Adrenal gland (tissue), 9 donors: ENCODE measurements at regions not wholly inside any gene's neighbourhood (a gene's known extent, or its start where the extent isn't known, plus 50 kb on each side); places are given as distances from the start of the nearest gene placed in this dataset.
"Not testable (repeated sequence)": the region's sequence is repeated elsewhere in the genome, so short reads cannot be mapped to it uniquely, and the experiment has no call there.

Experiments
- DNase-seq, 7 donors: peaks; one replicate each; pipeline ENCODE4 v3.0.0-alpha.2; 2019 to 2020
- H3K27ac ChIP-seq, 5 donors: fragments of 200-600 bp; sonication (generic) in 4 of 5; 1 replicate in 3 of 5; 2 replicates in 2 of 5; pipeline versions ENCODE4 v1.5.1 to v1.8.0; 2016 to 2020; ENCODE audit warnings: mild to moderate bottlenecking in 1 of 5
- H3K27me3 ChIP-seq: fragments of 200-600 bp; 2 replicates; pipeline ENCODE4 v1.8.0; 2021
- H3K36me3 ChIP-seq, 2 donors: fragments of 200-600 bp; replicated peaks in 1 of 2; 1 replicate in 1 of 2; 2 replicates in 1 of 2; pipeline versions ENCODE4 v1.5.1 to v1.8.0; 2018 to 2022
- H3K4me1 ChIP-seq, 2 donors: fragments of 200-600 bp; replicated peaks in 1 of 2; 1 replicate in 1 of 2; 2 replicates in 1 of 2; pipeline versions ENCODE4 v1.5.1 to v1.8.0; 2018 to 2021
- H3K4me3 ChIP-seq, 4 donors: fragments of 200-600 bp; sonication (generic) in 3 of 4; one replicate each; pipeline ENCODE4 v1.5.1; 2016 to 2018
- H3K9me3 ChIP-seq, 3 donors: fragments of 200-600 bp; sonication (generic) in 1 of 3; replicated peaks in 1 of 3; 1 replicate in 2 of 3; 2 replicates in 1 of 3; pipeline versions ENCODE4 v1.5.1 to v1.8.0; 2016 to 2021
- POLR2A ChIP-seq, 2 donors: fragments of 450-650 bp; IDR thresholded peaks; one replicate each; pipeline ENCODE4 v1.6.1; 2017; ENCODE audit warnings: antibody characterized with exemption in 2 of 2, mild to moderate bottlenecking in 2 of 2, moderate library complexity in 1 of 2
- WGBS, 4 donors: extraction: QIAGEN DNeasy Blood & Tissue Kit in 2 of 4; methylation state at CpG; one replicate each; pipeline versions ENCODE4 v1.1.5 to v1.1.7; 2013 to 2017; 5-methylcytosine and 5-hydroxymethylcytosine counted together
- intact Hi-C, 2 donors: fragments of 100-400 bp; cut with DNase I; formaldehyde crosslinking; loops; one replicate each; pipeline versions ENCODE4 v1.14.1 to v1.15.0; 2022 to 2023
- TF ChIP-seq, protein P1 (sequence below), 6 experiments: fragments of 450-650 bp in 4 of 6; fragments of 200-600 bp in 2 of 6; sonication (generic) in 1 of 6; IDR thresholded peaks; 1 replicate in 5 of 6; 2 replicates in 1 of 6; pipeline versions ENCODE4 v1.5.1 to v1.8.0; 2016 to 2021; ENCODE audit warnings: antibody characterized with exemption in 6 of 6, mild to moderate bottlenecking in 2 of 6, moderate library complexity in 1 of 6
- donor health status: healthy with polysubstance abuse.
- donor health status: Bipolar disorder and iron deficiency.
- donor health status: DM: yes; HTN: yes; CAD: no.
- donor health status: DM: no; HTN: no; CAD: no.
- donor health status: DM: no; HTN: no; CAD: no.

DNA sequence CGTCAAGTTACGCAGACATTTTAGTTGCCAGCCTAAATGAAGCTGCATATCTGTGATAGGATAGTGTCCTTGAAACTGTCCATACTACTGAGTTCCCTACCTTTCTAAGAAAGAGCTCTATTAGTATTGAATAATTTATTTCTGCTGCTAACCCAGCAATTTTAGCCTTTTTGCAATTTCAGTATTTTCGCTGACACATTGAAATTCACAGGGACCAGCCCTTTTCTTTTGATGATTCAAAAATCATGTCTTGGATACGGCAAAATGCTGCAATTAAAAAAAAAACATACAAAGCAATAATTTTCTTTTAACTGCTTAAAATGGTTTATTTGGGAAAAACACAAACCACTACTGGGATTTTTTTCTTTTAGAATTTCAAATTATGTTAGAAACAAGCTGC lies 563.3 kb downstream of the TBC1D32 start:
- H3K9me3 ChIP-seq = no peaks in the 10 kb centered on the region
- no peak overlapping the region for H3K4me3 ChIP-seq
- 92 to 95% (median 94%) methylated on average over 4 of the region's 4 CpGs for WGBS, 4 donors
- H3K36me3 ChIP-seq = no peaks in the 10 kb centered on the region
- intact Hi-C loops = no loop called here
- no peaks in the 10 kb centered on the region for H3K27me3 ChIP-seq
- H3K27ac ChIP-seq = no peak overlapping the region
- DNase-seq = no peak
- TF ChIP-seq POLR2A (IDR thresholded peaks at IDR 0.05) = no peak
- TF ChIP-seq, protein P1, sequence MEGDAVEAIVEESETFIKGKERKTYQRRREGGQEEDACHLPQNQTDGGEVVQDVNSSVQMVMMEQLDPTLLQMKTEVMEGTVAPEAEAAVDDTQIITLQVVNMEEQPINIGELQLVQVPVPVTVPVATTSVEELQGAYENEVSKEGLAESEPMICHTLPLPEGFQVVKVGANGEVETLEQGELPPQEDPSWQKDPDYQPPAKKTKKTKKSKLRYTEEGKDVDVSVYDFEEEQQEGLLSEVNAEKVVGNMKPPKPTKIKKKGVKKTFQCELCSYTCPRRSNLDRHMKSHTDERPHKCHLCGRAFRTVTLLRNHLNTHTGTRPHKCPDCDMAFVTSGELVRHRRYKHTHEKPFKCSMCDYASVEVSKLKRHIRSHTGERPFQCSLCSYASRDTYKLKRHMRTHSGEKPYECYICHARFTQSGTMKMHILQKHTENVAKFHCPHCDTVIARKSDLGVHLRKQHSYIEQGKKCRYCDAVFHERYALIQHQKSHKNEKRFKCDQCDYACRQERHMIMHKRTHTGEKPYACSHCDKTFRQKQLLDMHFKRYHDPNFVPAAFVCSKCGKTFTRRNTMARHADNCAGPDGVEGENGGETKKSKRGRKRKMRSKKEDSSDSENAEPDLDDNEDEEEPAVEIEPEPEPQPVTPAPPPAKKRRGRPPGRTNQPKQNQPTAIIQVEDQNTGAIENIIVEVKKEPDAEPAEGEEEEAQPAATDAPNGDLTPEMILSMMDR (IDR thresholded peaks at IDR 0.05) = no peak
- no peaks in the 10 kb centered on the region for H3K4me1 ChIP-seq

DNA sequence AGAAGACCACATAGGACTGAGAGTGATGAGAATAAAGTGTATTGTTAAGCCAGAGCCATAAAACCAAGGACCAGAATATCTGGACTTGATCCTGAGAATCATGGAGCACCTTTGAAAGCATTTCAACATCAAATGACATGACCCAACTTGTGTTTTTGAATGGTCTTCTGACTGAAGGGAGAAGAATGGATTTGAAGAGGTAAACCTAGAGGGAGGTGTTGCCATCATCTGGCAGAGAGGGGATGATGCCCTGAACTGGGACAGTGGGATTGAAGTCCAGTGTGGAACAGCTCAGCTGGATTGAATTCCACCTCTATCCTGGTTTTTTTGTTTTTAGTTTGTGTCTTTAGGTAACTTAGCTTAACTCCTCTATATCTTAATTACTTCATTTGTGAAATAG lies 570.0 kb downstream of the TBC1D32 start:
- Histone ChIP-seq H3K36me3 (no peaks in the 10 kb centered on the region), H3K4me1 (no peaks in the 10 kb centered on the region), H3K9me3 (no peaks in the 10 kb centered on the region), H3K27me3 (no peaks in the 10 kb centered on the region), H3K4me3 (no peak overlapping the region), H3K27ac (no peak overlapping the region)
- no peak for DNase-seq
- intact Hi-C loops = no loop called here
- TF ChIP-seq POLR2A (IDR thresholded peaks at IDR 0.05) = no peak
- TF ChIP-seq, protein P1 (IDR thresholded peaks at IDR 0.05) = peak in 1 of 6 experiments; percentile 5

DNA sequence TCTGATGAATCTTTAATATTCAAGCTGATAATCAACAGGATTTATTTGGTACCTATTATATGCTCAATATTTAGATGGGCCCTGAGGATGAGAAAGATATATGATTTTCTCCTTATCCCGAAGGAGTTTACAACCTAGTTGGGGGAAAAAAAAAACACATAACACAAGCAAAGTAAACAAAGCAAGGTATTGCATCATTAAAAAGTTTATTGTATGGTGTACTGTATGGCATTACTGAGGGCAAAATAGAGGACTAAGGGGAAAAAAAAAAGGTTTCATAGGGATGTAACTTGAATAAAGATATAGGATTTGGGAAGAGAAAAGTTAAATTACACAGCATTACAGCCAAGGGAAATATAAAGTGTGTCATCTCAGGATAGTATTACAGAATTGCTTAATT lies 574.7 kb downstream of the TBC1D32 start:
- DNase-seq = no peak
- Histone ChIP-seq H3K27ac (no peak overlapping the region), H3K4me1 (no peaks in the 10 kb centered on the region), H3K4me3 (no peak overlapping the region), H3K36me3 (no peaks in the 10 kb centered on the region), H3K27me3 (no peaks in the 10 kb centered on the region), H3K9me3 (peaks cover 0 to 5% (median 0%) of the 10 kb centered on the region in 3 donors)
- 69 to 76% (median 74%) methylated on average over 1 of the region's 1 CpG for WGBS, 4 donors
- intact Hi-C loops = no loop called here
- TF ChIP-seq POLR2A (IDR thresholded peaks at IDR 0.05) = no peak
- TF ChIP-seq, protein P1 (IDR thresholded peaks at IDR 0.05) = no peak

DNA sequence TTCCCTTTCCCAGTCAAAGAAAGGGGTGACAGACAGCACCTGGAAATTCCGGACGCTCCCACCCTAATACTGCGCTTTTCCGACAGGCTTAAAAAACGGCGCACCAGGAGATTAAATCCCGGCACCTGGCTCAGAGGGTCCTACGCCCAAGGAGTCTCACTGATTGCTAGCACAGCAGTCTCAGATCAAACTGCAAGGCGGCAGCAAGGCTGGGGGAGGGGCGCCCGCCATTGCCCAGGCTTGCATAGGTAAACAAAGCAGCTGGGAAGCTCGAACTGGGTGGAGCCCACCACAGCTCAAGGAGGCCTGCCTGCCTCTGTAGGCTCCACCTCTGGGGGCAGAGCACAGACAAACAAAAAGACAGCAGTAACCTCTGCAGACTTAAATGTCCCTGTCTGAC lies 585.7 kb downstream of the TBC1D32 start:
- H3K4me3 ChIP-seq, H3K27ac ChIP-seq, H3K27me3 ChIP-seq, DNase-seq, H3K36me3 ChIP-seq, H3K9me3 ChIP-seq, H3K4me1 ChIP-seq, intact Hi-C loops: not testable (repeated sequence)
- 75 to 87% (median 81%) methylated on average over 10 to 12 of the region's 12 CpGs for WGBS, 4 donors

DNA sequence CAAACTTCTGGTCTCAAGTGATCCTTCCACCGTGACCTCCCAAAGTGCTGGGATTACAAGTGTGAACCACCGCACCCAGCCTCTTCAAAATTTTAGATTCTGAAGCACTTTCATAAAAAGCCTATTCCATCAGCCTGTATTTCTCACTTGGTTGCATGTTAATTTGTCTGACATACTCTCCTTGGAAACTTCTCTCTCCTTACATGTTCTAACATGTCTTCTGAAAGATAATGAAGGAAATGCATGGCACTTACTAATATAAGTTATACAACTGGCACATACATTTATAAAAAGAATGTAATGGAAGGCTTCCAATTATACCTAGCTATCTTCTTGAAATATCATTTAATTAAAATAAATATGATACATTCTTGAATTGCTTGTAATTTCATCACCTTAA lies 597.5 kb downstream of the TBC1D32 start:
- TF ChIP-seq, protein P1 (IDR thresholded peaks at IDR 0.05) = no peak
- no peak for TF ChIP-seq POLR2A (IDR thresholded peaks at IDR 0.05)
- Histone ChIP-seq H3K27ac (no peak overlapping the region), H3K4me1 (no peaks in the 10 kb centered on the region), H3K9me3 (no peaks in the 10 kb centered on the region), H3K4me3 (no peak overlapping the region), H3K36me3 (no peaks in the 10 kb centered on the region), H3K27me3 (no peaks in the 10 kb centered on the region)
- WGBS, 4 donors = 62 to 99% (median 91%) methylated on average over 2 of the region's 2 CpGs
- intact Hi-C loops = no loop called here
- no peak for DNase-seq
